Right lobe of liver (tissue), 4 donors: ENCODE measurements at regions not wholly inside any gene's neighbourhood (a gene's known extent, or its start where the extent isn't known, plus 50 kb on each side); places are given as distances from the start of the nearest gene placed in this dataset.

Experiments used
- CTCF ChIP-seq, 4 donors: fragments of 200-600 bp in 3 of 4; fragments of 450-650 bp in 1 of 4; IDR thresholded peaks; one replicate each; pipeline versions ENCODE4 v1.5.1 to v1.8.0; 2016 to 2022; ENCODE audit warnings: antibody characterized with exemption in 4 of 4, mild to moderate bottlenecking in 2 of 4
- POLR2A ChIP-seq: fragments of 450-650 bp; IDR thresholded peaks from one replicate; pipeline ENCODE4 v1.6.1; 2017; ENCODE audit warnings: antibody characterized with exemption, mild to moderate bottlenecking
- donor health status: DM: no; HTN: no; CAD: no.
- donor health status: DM: no; HTN: no; CAD: no.
- donor health status: DM: no; HTN: yes; CAD: no.

DNA sequence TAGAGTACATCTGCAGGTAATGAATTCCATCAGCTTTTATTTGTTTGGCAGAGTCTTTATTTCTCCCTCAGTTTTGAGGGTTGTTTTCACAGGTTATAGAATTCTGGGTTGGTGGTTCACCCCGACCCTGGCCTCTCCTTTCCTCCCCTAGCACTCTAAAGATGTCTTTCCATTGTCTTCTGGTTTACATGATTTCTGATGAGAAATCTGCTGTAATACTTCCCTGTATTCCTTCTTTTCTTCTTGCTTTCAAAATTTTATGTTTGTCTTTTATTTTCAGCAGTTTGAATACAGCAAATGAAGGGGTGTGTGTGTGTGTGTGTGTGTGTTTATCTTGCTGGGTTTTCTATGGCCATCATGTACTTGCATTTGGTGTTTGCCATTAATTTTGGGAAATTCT lies 312.0 kb upstream of the RPS23 start:
- TF ChIP-seq POLR2A (no peak), CTCF (IDR thresholded peaks at IDR 0.05) (no peak)
